HepG2 (cell line): ENCODE measurements at regions not wholly inside any gene's neighbourhood (a gene's known extent, or its start where the extent isn't known, plus 50 kb on each side); places are given as distances from the start of the nearest gene placed in this dataset.

Source experiments
- CCAR2 ChIP-seq: fragments of 200-400 bp; formaldehyde crosslinking; optimal IDR thresholded peaks from 2 replicates; pipeline ENCODE3; 2018; ENCODE audit warnings: low read depth, mild to moderate bottlenecking, low read length, moderate library complexity
- HMGA1 ChIP-seq: sonication (generic); formaldehyde crosslinking; conservative IDR thresholded peaks from 2 replicates; pipeline ENCODE4 v1.4.0; 2020; ENCODE audit warnings: missing genetic modification reagents
- HNF4G ChIP-seq, 2 experiments: sonication (generic) in 1 of 2; formaldehyde crosslinking in 1 of 2; IDR thresholded peaks; 2 replicates each; pipeline versions ENCODE4 v1.4.0 to v1.6.1; 2011 to 2020; ENCODE audit warnings: borderline replicate concordance in 2 of 2, low read depth in 2 of 2, mild to moderate bottlenecking in 2 of 2, low read length in 1 of 2, missing genetic modification reagents in 1 of 2, moderate library complexity in 1 of 2
- NFE2L2 ChIP-seq: fragments of 150-350 bp; IDR thresholded peaks from 2 replicates; pipeline ENCODE4 v1.6.1; 2014; ENCODE audit warnings: low read length
- RFX5 ChIP-seq: IDR thresholded peaks from 2 replicates; pipeline ENCODE4 v1.6.1; 2011; ENCODE audit warnings: low read depth, low read length, improper control_type of control experiment
- SKI ChIP-seq: fragments of 450-650 bp; IDR thresholded peaks from one replicate; pipeline ENCODE4 v1.6.1; 2018; ENCODE audit warnings: mild to moderate bottlenecking; ENCODE audit not compliant: partially characterized antibody
- TAF1 ChIP-seq: sonication (generic); formaldehyde crosslinking; IDR thresholded peaks from 2 replicates; pipeline ENCODE4 v1.4.0; 2020; ENCODE audit warnings: missing genetic modification reagents
- TBP ChIP-seq: sonication (generic); formaldehyde crosslinking; IDR thresholded peaks from 2 replicates; pipeline ENCODE4 v1.5.0; 2020; ENCODE audit warnings: missing genetic modification reagents
- YY1 ChIP-seq: IDR thresholded peaks from 2 replicates; pipeline ENCODE4 v1.6.1; 2011; ENCODE audit warnings: low read length, low read depth, moderate library complexity, mild to moderate bottlenecking; ENCODE audit not compliant: insufficient read depth, insufficient replicate concordance
- ZNF333 ChIP-seq: sonication (generic); formaldehyde crosslinking; IDR thresholded peaks from 2 replicates; pipeline ENCODE4 v1.4.0; 2020; ENCODE audit warnings: mild to moderate bottlenecking, missing genetic modification reagents, borderline replicate concordance
- ZNF878 ChIP-seq: sonication (generic); formaldehyde crosslinking; IDR thresholded peaks from 2 replicates; pipeline ENCODE4 v1.8.1; 2023; ENCODE audit warnings: mild to moderate bottlenecking, missing genetic modification reagents, moderate library complexity
- TF ChIP-seq, protein P1 (sequence below): sonication (generic); formaldehyde crosslinking; IDR thresholded peaks from 2 replicates; pipeline ENCODE4 v1.5.0; 2020; ENCODE audit warnings: missing genetic modification reagents
- TF ChIP-seq, protein P2 (sequence below): sonication (generic); formaldehyde crosslinking; IDR thresholded peaks from 2 replicates; pipeline ENCODE4 v1.5.0; 2020; ENCODE audit warnings: missing genetic modification reagents, mild to moderate bottlenecking, borderline replicate concordance
- TF ChIP-seq, protein P3 (sequence below): sonication (generic); formaldehyde crosslinking; IDR thresholded peaks from 2 replicates; pipeline ENCODE4 v1.4.0; 2020; ENCODE audit warnings: missing genetic modification reagents
- TF ChIP-seq, protein P4 (sequence below): sonication (generic); formaldehyde crosslinking; IDR thresholded peaks from 2 replicates; pipeline ENCODE4 v1.4.0; 2020; ENCODE audit warnings: missing genetic modification reagents
- TF ChIP-seq, protein P5 (sequence below): sonication (generic); formaldehyde crosslinking; IDR thresholded peaks from 2 replicates; pipeline ENCODE4 v1.8.1; 2023; ENCODE audit warnings: mild to moderate bottlenecking, missing genetic modification reagents

DNA sequence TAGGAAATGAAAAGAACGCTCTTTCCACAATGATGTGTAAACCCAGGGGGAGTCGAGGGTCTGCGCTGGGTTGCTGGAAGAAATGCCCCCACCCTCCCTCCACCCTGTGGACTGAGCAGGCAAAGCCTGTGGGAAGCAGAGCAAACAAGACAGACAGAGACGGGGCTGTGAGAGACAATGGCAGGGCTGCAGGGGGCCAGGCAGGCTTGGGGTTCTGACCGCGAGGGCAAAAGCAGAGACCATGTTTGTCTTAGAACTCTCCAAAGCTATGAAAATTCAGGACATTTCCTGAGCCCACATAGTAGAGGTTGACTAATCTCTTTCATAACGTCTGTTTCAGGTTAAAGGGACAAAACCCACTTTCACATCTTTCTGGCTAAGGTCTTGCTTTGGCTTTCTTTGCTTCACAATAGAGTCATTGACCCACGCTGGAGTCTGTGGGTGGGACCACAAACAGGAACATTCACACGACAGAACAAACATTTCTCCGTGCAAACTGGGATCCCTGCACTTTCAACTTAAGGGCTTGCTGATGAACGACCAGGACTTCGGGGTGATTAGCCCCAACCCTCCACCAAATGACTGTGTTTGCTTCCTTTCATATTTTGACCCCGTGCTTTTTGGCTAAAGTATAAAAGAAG, 156.0 kb upstream of the TPM1 start (continued):
- TF ChIP-seq, protein P1, sequence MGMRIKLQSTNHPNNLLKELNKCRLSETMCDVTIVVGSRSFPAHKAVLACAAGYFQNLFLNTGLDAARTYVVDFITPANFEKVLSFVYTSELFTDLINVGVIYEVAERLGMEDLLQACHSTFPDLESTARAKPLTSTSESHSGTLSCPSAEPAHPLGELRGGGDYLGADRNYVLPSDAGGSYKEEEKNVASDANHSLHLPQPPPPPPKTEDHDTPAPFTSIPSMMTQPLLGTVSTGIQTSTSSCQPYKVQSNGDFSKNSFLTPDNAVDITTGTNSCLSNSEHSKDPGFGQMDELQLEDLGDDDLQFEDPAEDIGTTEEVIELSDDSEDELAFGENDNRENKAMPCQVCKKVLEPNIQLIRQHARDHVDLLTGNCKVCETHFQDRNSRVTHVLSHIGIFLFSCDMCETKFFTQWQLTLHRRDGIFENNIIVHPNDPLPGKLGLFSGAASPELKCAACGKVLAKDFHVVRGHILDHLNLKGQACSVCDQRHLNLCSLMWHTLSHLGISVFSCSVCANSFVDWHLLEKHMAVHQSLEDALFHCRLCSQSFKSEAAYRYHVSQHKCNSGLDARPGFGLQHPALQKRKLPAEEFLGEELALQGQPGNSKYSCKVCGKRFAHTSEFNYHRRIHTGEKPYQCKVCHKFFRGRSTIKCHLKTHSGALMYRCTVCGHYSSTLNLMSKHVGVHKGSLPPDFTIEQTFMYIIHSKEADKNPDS, result no peak
- TF ChIP-seq RFX5 (no peak), HMGA1 (CRISPR knock-in tag) (no peak), YY1 (peak; percentile 71), HNF4G (IDR thresholded peaks at IDR 0.05; ENCODE audit: borderline replicate concordance, low read depth, low read length) (peak; percentile 37), HNF4G (CRISPR knock-in tag; IDR thresholded peaks at IDR 0.05; ENCODE audit: borderline replicate concordance, low read depth) (no peak), ZNF333 (CRISPR knock-in tag) (no peak), ZNF878 (CRISPR knock-in tag) (peak; percentile 48; the same call in 1 of the 2 replicates), SKI (peak; percentile 76), TAF1 (no peak; the same call in 1 of the 2 replicates), TBP (CRISPR knock-in tag) (no peak), CCAR2 (no peak), NFE2L2 (no peak)
- TF ChIP-seq, protein P2, sequence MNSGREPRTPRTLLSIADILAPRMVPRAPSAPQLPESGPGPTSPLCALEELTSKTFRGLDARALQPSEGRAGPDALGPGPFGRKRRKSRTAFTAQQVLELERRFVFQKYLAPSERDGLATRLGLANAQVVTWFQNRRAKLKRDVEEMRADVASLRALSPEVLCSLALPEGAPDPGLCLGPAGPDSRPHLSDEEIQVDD (CRISPR knock-in tag), result no peak
- TF ChIP-seq, protein P3, sequence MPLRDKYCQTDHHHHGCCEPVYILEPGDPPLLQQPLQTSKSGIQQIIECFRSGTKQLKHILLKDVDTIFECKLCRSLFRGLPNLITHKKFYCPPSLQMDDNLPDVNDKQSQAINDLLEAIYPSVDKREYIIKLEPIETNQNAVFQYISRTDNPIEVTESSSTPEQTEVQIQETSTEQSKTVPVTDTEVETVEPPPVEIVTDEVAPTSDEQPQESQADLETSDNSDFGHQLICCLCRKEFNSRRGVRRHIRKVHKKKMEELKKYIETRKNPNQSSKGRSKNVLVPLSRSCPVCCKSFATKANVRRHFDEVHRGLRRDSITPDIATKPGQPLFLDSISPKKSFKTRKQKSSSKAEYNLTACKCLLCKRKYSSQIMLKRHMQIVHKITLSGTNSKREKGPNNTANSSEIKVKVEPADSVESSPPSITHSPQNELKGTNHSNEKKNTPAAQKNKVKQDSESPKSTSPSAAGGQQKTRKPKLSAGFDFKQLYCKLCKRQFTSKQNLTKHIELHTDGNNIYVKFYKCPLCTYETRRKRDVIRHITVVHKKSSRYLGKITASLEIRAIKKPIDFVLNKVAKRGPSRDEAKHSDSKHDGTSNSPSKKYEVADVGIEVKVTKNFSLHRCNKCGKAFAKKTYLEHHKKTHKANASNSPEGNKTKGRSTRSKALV (CRISPR knock-in tag), result no peak
- TF ChIP-seq, protein P4, sequence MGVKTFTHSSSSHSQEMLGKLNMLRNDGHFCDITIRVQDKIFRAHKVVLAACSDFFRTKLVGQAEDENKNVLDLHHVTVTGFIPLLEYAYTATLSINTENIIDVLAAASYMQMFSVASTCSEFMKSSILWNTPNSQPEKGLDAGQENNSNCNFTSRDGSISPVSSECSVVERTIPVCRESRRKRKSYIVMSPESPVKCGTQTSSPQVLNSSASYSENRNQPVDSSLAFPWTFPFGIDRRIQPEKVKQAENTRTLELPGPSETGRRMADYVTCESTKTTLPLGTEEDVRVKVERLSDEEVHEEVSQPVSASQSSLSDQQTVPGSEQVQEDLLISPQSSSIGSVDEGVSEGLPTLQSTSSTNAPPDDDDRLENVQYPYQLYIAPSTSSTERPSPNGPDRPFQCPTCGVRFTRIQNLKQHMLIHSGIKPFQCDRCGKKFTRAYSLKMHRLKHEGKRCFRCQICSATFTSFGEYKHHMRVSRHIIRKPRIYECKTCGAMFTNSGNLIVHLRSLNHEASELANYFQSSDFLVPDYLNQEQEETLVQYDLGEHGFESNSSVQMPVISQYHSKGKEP (CRISPR knock-in tag), result no peak
- TF ChIP-seq, protein P5, sequence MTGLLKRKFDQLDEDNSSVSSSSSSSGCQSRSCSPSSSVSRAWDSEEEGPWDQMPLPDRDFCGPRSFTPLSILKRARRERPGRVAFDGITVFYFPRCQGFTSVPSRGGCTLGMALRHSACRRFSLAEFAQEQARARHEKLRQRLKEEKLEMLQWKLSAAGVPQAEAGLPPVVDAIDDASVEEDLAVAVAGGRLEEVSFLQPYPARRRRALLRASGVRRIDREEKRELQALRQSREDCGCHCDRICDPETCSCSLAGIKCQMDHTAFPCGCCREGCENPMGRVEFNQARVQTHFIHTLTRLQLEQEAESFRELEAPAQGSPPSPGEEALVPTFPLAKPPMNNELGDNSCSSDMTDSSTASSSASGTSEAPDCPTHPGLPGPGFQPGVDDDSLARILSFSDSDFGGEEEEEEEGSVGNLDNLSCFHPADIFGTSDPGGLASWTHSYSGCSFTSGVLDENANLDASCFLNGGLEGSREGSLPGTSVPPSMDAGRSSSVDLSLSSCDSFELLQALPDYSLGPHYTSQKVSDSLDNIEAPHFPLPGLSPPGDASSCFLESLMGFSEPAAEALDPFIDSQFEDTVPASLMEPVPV (CRISPR knock-in tag), result peak; percentile 50; the same call in 1 of the 2 replicates
